HL-60 (cell line): ENCODE measurements at regions not wholly inside any gene's neighbourhood (a gene's known extent, or its start where the extent isn't known, plus 50 kb on each side); places are given as distances from the start of the nearest gene placed in this dataset.

Source experiments
- GABPA ChIP-seq: IDR thresholded peaks from 2 replicates; pipeline ENCODE4 v1.6.1; 2012; ENCODE audit warnings: low read depth
- POLR2AphosphoS5 ChIP-seq: IDR thresholded peaks from 2 replicates; pipeline ENCODE4 v1.6.1; 2012; ENCODE audit warnings: low read depth
- REST ChIP-seq: IDR thresholded peaks from 2 replicates; pipeline ENCODE4 v1.6.1; 2012; ENCODE audit warnings: low read depth; ENCODE audit not compliant: insufficient replicate concordance
- SPI1 ChIP-seq: IDR thresholded peaks from 2 replicates; pipeline ENCODE4 v1.6.1; 2012; ENCODE audit warnings: low read depth, mild to moderate bottlenecking, borderline replicate concordance
- TF ChIP-seq, protein P1 (sequence below): IDR thresholded peaks from one replicate; pipeline ENCODE4 v1.5.1; 2011; ENCODE audit warnings: low read length, control low read depth, inconsistent platforms; ENCODE audit not compliant: insufficient read depth

DNA sequence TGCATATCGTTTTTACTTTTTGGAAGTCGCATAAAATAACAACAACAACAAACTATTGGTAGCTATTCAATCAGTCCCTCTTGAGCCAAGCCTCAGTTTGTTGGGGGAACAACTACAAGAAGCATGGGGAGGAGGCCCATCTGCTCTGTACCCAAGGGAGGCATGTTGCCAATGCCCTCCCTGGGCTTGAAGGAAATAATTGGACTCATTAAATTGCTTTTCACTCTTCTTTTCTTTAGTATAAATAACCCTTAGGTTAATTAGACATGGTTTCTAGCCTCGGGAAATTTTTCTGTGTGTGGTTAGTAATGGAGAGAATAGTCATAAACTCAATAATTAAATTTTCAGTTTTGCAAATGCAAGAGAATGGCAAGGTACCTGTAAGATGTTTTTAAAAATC is 500.7 kb downstream of the TLE4 start:
- no peak for TF ChIP-seq POLR2AphosphoS5
- TF ChIP-seq, protein P1, sequence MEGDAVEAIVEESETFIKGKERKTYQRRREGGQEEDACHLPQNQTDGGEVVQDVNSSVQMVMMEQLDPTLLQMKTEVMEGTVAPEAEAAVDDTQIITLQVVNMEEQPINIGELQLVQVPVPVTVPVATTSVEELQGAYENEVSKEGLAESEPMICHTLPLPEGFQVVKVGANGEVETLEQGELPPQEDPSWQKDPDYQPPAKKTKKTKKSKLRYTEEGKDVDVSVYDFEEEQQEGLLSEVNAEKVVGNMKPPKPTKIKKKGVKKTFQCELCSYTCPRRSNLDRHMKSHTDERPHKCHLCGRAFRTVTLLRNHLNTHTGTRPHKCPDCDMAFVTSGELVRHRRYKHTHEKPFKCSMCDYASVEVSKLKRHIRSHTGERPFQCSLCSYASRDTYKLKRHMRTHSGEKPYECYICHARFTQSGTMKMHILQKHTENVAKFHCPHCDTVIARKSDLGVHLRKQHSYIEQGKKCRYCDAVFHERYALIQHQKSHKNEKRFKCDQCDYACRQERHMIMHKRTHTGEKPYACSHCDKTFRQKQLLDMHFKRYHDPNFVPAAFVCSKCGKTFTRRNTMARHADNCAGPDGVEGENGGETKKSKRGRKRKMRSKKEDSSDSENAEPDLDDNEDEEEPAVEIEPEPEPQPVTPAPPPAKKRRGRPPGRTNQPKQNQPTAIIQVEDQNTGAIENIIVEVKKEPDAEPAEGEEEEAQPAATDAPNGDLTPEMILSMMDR = no peak
- TF ChIP-seq SPI1 = no peak
- TF ChIP-seq REST = no peak
- TF ChIP-seq GABPA = no peak
